OCI-LY1 (cell line): ENCODE measurements at regions not wholly inside any gene's neighbourhood (a gene's known extent, or its start where the extent isn't known, plus 50 kb on each side); places are given as distances from the start of the nearest gene placed in this dataset.

Experiments used
- H2AFZ ChIP-seq: fragments of 200-600 bp; sonication (generic), shearing (Covaris generic); 2 replicates; pipeline ENCODE4 v1.6.0; 2014; ENCODE audit warnings: antibody characterized with exemption, mild to moderate bottlenecking, low read length
- H3F3A ChIP-seq: fragments of 200-600 bp; sonication (generic), shearing (Covaris generic); 2 replicates; pipeline ENCODE4 v1.6.0; 2014; ENCODE audit warnings: mild to moderate bottlenecking, antibody characterized with exemption, low read length, moderate library complexity; ENCODE audit not compliant: insufficient read depth
- H3K27ac ChIP-seq: fragments of 200-600 bp; sonication (generic); 2 replicates; pipeline ENCODE4 v1.5.1; 2014; ENCODE audit warnings: low read length, mixed run types, mild to moderate bottlenecking, low read depth; ENCODE audit not compliant: poor library complexity, severe bottlenecking
- H3K27me3 ChIP-seq: fragments of 200-600 bp; sonication (generic); 2 replicates; pipeline ENCODE4 v1.6.0; 2014; ENCODE audit warnings: antibody characterized with exemption, mild to moderate bottlenecking, low read length, moderate library complexity; ENCODE audit not compliant: insufficient read depth
- H3K36me3 ChIP-seq: fragments of 200-600 bp; sonication (generic); 2 replicates; pipeline ENCODE4 v1.6.1; 2014; ENCODE audit warnings: mild to moderate bottlenecking, antibody characterized with exemption, low read length, moderate library complexity, mixed read lengths; ENCODE audit not compliant: insufficient read depth
- H3K4me1 ChIP-seq: fragments of 200-600 bp; sonication (generic); 2 replicates; pipeline ENCODE4 v1.5.1; 2014; ENCODE audit warnings: mild to moderate bottlenecking, low read length, moderate library complexity; ENCODE audit not compliant: insufficient read depth, severe bottlenecking
- H3K4me2 ChIP-seq: fragments of 200-600 bp; sonication (generic), shearing (Covaris generic); 2 replicates; pipeline ENCODE4 v1.6.1; 2014; ENCODE audit warnings: low read length
- H3K4me3 ChIP-seq: fragments of 200-600 bp; sonication (generic); 2 replicates; pipeline ENCODE4 v1.5.1; 2014; ENCODE audit warnings: low read length, low read depth, mild to moderate bottlenecking, mixed read lengths; ENCODE audit not compliant: poor library complexity, severe bottlenecking
- H3K79me2 ChIP-seq: fragments of 200-600 bp; shearing (Covaris generic); 2 replicates; pipeline ENCODE4 v1.6.1; 2016; ENCODE audit warnings: mixed run types, low read length, mixed read lengths; ENCODE audit not compliant: insufficient read depth
- H3K9ac ChIP-seq: fragments of 200-600 bp; sonication (generic), shearing (Covaris generic); 2 replicates; pipeline ENCODE4 v1.6.1; 2014; ENCODE audit warnings: mild to moderate bottlenecking, low read length, mixed read lengths
- H3K9me2 ChIP-seq: fragments of 200-600 bp; sonication (generic), shearing (Covaris generic); 2 replicates; pipeline ENCODE4 v1.6.1; 2014; ENCODE audit warnings: low read depth, mild to moderate bottlenecking, low read length, mixed read lengths
- H3K9me3 ChIP-seq: fragments of 200-600 bp; shearing (Covaris generic); 2 replicates; pipeline ENCODE4 v1.6.1; 2014; ENCODE audit warnings: low read length, mixed read lengths
- H4K20me1 ChIP-seq: fragments of 200-600 bp; sonication (generic), shearing (Covaris generic); 2 replicates; pipeline ENCODE4 v1.6.0; 2016; ENCODE audit warnings: mild to moderate bottlenecking, low read length; ENCODE audit not compliant: insufficient read depth
- EZH2 ChIP-seq: fragments of 200-600 bp; sonication (generic), shearing (Covaris generic); IDR thresholded peaks from 2 replicates; pipeline ENCODE4 v1.8.0; 2017; ENCODE audit warnings: borderline replicate concordance, mixed run types, mild to moderate bottlenecking, antibody characterized with exemption, low read length, moderate library complexity, mixed read lengths
- TF ChIP-seq, protein P1 (sequence below): fragments of 200-600 bp; sonication (generic), shearing (Covaris generic); IDR thresholded peaks from 2 replicates; pipeline ENCODE4 v1.5.1; 2017; ENCODE audit warnings: mild to moderate bottlenecking, antibody characterized with exemption, low read length, moderate library complexity, mixed read lengths

DNA sequence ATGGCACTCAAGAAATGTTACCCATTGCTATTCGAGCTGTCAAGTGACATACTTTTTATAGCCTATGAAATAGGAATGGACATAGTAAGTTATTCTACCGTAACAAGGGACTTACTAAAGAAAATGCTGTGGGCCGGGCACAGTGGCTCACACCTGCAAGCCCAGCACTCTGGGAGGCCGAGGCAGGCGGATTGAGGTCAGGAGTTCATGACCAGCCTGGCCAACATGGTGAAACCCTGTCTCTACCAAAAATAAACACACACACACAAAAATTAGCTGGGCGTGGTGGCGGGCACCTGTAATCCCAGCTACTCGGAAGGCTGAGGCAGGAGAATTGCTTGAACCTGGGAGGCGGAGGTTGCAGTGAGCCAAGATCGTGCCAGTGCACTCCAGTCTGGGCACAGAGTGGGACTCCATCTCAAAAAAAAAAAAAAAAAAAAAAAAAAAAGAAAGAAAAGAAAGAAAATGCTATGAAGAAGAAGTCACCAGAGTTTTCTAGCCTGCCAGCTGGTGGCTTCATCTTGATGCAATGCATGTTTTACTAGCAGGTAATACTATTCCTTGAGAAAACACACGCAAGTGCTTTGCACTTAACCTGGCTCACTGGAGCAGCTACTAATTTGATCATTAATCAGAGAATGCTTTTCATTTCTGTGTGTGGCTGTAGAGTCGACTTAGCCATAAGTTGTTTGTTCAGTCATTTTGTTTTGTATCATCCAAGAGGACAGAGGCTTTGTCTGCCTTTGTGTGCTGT lies 166.7 kb upstream of the MYL2 start:
- Histone ChIP-seq H2AFZ (no peak overlapping the region), H3K4me1 (no peaks in the 10 kb centered on the region), H4K20me1 (no peaks in the 10 kb centered on the region), H3K36me3 (no peaks in the 10 kb centered on the region), H3K9ac (no peak overlapping the region), H3F3A (no peaks in the 10 kb centered on the region), H3K9me2 (no peaks in the 10 kb centered on the region), H3K4me2 (no peak overlapping the region), H3K4me3 (no peak overlapping the region), H3K79me2 (no peaks in the 10 kb centered on the region), H3K27ac (no peak overlapping the region), H3K27me3 (no peaks in the 10 kb centered on the region), H3K9me3 (no peaks in the 10 kb centered on the region)
- TF ChIP-seq EZH2 = no peak
- TF ChIP-seq, protein P1, sequence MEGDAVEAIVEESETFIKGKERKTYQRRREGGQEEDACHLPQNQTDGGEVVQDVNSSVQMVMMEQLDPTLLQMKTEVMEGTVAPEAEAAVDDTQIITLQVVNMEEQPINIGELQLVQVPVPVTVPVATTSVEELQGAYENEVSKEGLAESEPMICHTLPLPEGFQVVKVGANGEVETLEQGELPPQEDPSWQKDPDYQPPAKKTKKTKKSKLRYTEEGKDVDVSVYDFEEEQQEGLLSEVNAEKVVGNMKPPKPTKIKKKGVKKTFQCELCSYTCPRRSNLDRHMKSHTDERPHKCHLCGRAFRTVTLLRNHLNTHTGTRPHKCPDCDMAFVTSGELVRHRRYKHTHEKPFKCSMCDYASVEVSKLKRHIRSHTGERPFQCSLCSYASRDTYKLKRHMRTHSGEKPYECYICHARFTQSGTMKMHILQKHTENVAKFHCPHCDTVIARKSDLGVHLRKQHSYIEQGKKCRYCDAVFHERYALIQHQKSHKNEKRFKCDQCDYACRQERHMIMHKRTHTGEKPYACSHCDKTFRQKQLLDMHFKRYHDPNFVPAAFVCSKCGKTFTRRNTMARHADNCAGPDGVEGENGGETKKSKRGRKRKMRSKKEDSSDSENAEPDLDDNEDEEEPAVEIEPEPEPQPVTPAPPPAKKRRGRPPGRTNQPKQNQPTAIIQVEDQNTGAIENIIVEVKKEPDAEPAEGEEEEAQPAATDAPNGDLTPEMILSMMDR = no peak

DNA sequence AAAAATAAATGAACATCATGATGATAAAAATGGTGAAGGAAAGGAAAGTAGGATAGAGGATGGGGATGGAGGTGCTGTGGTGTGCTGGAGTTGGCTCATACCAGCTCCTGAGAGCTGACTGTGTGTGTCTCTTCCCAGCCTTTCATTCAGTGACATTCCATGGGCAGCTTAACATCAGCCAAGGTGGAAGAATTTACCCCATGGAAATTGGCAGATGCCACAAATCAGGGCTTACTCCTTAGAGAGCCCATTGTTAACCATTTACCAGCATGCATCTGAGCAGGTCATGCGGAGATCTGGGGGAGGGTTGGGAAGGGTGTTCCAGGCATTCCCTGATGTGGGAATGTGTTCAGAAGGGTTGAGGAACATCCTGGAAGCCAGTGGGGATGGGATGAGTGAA lies 164.7 kb upstream of the MYL2 start:
- no peak overlapping the region for H3K27ac ChIP-seq
- no peaks in the 10 kb centered on the region for H3K4me1 ChIP-seq
- no peaks in the 10 kb centered on the region for H4K20me1 ChIP-seq
- H3K4me2 ChIP-seq = no peak overlapping the region
- no peak overlapping the region for H2AFZ ChIP-seq
- H3K9ac ChIP-seq = no peak overlapping the region
- H3K4me3 ChIP-seq = no peak overlapping the region
- H3K9me3 ChIP-seq = no peaks in the 10 kb centered on the region
- H3K79me2 ChIP-seq = no peaks in the 10 kb centered on the region
- H3K9me2 ChIP-seq = no peaks in the 10 kb centered on the region
- no peak for TF ChIP-seq EZH2
- TF ChIP-seq, protein P1 = no peak
- H3K27me3 ChIP-seq = no peaks in the 10 kb centered on the region
- no peaks in the 10 kb centered on the region for H3K36me3 ChIP-seq
- H3F3A ChIP-seq = no peaks in the 10 kb centered on the region

DNA sequence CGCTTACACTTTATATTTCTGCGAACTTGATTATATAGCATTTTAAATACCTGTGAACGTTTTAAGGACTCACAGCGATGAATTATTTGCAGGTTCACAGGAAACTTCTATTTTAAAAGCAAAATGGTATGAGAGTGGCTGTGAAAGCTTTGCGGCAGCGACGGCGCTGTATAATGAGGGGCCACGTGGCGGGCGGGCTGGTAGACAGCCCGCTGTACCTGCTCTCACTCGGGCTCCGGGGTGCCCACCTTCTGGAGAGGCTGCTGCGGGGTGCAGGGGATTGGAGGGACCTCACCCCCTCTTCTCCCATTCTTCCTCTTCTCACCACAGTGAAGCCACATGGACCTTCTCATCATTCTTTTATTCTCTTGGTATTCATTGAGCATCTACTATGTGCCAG lies 164.2 kb upstream of the MYL2 start:
- no peaks in the 10 kb centered on the region for H3K9me2 ChIP-seq
- no peak overlapping the region for H3K4me2 ChIP-seq
- H2AFZ ChIP-seq = no peak overlapping the region
- no peaks in the 10 kb centered on the region for H3K9me3 ChIP-seq
- H4K20me1 ChIP-seq = no peaks in the 10 kb centered on the region
- H3K4me1 ChIP-seq = no peaks in the 10 kb centered on the region
- H3F3A ChIP-seq = no peaks in the 10 kb centered on the region
- H3K79me2 ChIP-seq = no peaks in the 10 kb centered on the region
- H3K27ac ChIP-seq = no peak overlapping the region
- H3K36me3 ChIP-seq = no peaks in the 10 kb centered on the region
- H3K27me3 ChIP-seq = no peaks in the 10 kb centered on the region
- TF ChIP-seq EZH2 = no peak
- no peak overlapping the region for H3K4me3 ChIP-seq
- H3K9ac ChIP-seq = no peak overlapping the region

DNA sequence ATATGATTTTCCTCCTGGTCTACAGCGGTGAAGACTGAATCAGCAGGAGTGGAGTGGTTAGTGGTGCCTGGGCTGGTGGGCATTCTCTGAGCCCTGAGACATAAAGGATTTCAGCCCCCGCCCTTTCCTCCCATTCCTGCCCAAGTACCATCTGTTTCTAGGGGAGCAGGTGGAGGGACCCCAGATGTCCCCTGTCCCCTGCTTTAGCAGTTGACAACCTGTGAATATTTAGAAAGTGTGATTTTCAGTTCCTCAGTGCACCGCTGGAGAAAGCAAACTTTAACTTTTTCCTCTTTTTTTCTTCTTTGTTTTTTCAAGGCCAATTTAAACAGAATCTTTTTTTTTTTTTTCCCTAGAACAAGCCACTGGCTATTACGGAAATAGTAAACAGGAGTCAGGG lies 163.8 kb upstream of the MYL2 start:
- H3K9me2 ChIP-seq = no peaks in the 10 kb centered on the region
- H3K27me3 ChIP-seq = no peaks in the 10 kb centered on the region
- H3K4me1 ChIP-seq = no peaks in the 10 kb centered on the region

More for the DNA sequence above, 163.8 kb upstream of the MYL2 start:
- Histone ChIP-seq H3K79me2 (no peaks in the 10 kb centered on the region), H3K36me3 (no peaks in the 10 kb centered on the region), H3K4me3 (no peak overlapping the region), H4K20me1 (no peaks in the 10 kb centered on the region), H3F3A (no peaks in the 10 kb centered on the region), H3K9me3 (no peaks in the 10 kb centered on the region), H2AFZ (no peak overlapping the region), H3K4me2 (no peak overlapping the region), H3K27ac (no peak overlapping the region), H3K9ac (no peak overlapping the region)
- no peak for TF ChIP-seq EZH2
- TF ChIP-seq, protein P1 = no peak
